GM20000 (cell line): ENCODE measurements at regions not wholly inside any gene's neighbourhood (a gene's known extent, or its start where the extent isn't known, plus 50 kb on each side); places are given as distances from the start of the nearest gene placed in this dataset.
"Not testable (repeated sequence)": the region's sequence is repeated elsewhere in the genome, so short reads cannot be mapped to it uniquely, and the experiment has no call there.

Experiments
- DNase-seq: peaks from one replicate; pipeline ENCODE4 v3.0.0; 2012; ENCODE audit warnings: low spot score
- CTCF ChIP-seq: IDR thresholded peaks from 2 replicates; pipeline ENCODE4 v1.5.1; 2012; ENCODE audit warnings: mild to moderate bottlenecking, control low read depth; ENCODE audit errors: extremely low read depth, missing control alignments

GRCh38 chr20:53826090-53826489 is 232.5 kb upstream of the ZNF217 start:
- no peak for TF ChIP-seq CTCF
- no peak for DNase-seq

DNA sequence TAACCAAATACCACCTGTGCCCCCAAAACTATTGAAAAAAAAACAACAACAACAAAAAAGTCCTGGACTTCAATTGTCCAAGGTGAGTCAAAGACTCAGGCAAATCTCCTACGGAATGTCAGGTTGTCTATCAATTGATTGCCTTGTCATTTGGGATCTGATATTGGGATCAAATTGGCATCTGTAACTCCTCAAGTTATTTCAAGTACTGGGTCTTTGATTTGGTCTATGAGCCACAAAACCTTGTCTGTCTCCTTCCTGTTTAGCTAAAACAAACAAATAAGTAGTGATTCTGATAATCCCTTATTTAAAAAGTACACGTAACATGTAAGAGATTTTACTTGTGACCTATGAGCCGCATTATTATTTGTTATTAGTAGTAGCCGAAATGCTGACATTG is 231.6 kb upstream of the ZNF217 start:
- no peak for TF ChIP-seq CTCF
- no peak for DNase-seq

GRCh38 chr20:53824779-53825178 is 231.1 kb upstream of the ZNF217 start:
- TF ChIP-seq CTCF: no peak
- no peak for DNase-seq

GRCh38 chr20:53823121-53823764 is 229.6 kb upstream of the ZNF217 start:
- no peak for TF ChIP-seq CTCF
- DNase-seq: no peak

GRCh38 chr20:53822534-53822933 is 228.9 kb upstream of the ZNF217 start:
- no peak for TF ChIP-seq CTCF
- DNase-seq: no peak

DNA sequence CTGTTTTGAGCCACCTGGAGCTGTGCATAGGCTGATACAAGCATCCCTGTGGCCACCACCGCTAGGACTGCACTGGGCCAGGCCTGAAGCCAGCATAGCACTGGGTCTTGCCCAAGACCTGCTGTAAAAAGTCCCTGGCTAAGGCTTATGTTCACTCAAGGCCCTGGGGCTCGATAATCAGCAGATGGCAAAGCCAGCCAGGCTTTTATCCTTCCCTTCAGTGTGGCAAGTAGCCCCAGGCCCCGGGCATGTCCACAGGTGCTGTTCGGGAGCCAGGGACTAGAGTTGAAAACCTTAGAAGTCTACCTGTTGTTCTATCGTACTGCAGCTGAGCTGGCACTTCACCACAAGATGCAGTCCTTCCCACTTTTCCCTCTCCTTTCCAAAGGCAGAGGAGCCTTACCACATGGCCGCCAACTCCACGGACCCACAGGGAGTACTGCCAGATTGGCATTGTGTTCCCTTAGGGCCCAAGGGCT is 226.4 kb upstream of the ZNF217 start:
- no peak for DNase-seq
- no peak for TF ChIP-seq CTCF

DNA sequence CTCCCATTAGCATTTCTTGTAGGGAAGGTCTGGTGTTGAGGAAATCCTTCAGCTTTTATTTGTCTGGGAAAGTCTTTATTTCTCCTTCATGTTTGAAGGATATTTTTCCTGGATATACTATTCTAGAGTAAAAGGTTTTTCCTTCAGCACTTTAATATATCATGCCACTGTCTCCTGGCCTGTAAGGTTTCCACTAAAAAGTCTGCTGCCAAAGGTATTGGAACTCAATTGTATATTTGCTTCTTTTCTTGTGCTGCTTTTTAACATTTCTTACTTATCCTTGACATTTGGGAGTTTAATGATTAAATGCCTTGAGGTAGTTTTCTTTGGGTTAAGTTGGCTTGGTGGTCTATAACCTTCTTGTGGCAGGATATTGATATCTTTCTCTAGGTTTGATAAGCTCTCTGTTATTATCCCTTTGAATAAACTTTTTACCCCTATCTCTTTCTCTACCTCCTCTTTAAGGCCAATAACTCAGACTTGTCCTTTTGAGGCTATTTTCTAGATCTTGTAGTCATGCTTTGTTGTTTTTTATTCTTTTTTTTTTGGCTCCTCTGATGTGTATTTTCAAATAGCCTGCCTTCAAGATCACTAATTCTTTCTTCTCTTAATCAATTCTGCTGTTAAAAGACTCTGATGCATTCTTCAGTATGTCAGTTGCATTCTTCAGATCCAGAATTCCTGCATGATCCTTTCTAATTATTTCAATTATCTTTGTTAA is 225.0 kb upstream of the ZNF217 start:
- TF ChIP-seq CTCF: no peak
- no peak for DNase-seq

DNA sequence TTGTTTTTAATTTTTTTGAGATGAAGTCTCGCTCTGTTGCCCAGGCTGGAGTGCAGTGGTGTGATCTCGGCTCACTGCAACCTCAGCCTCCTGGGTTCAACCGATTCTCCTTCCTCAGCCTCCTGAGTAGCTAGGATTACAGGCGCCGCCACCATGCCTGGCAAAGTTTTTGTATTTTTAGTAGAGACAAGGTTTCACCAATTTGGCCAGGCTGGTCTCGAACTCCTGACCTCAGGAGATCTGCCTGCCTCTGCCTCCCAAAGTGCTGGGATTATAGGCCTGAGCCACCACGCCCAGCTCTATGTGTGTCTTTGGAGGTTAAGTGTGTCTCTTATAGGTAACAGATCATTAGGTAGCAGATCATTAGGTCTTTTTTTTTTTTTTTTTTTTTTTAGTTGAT is 223.9 kb upstream of the ZNF217 start:
- DNase-seq: not testable (repeated sequence)
